ENCODE measurements at regions not wholly inside any gene's neighbourhood (a gene's known extent, or its start where the extent isn't known, plus 50 kb on each side); places are given as distances from the start of the nearest gene placed in this dataset.

DNA sequence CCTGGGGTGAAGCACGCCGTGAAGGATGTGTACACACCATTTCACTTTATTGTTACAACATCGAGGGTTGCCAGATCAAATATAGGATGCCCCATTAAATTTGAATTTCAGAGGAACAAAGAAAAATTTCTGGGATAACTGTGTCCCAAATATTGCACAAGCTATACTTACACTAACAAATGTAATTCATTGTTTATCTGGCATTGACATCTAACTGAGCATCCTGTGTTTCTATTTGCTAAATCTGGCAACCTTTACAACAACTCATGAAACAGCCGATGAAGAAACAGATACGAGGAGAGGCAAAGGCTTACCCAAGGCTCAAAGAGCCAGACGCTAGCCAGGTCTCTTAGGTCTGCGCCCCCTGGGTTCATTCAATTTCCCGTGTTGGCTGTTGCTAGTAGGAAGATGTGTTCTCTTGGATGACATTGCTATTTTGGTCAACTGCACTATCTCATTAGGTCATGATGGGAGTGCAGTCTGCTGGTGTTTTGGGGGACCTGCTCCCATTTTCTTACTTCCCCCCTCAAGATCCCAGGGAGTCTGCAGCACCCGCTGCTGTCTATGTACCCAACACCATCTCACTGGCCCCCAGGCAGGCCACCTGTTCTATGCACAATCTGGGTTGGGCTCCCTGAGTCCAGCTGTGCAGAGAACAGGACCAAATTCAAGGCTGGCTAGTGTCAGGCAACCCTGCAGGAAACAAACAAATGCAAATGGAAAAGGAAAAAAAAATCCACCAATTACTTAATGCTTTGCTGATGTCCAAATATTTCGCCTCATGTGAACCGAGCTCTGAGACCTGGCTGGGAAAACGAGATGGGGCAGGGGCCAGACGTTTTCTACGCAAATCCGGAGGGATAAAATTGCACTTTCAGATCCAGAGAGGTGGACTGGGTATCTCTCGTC lies 560.9 kb downstream of the MIAT start:
- no peak overlapping the region for H3K4me3 ChIP-seq (ENCODE audit: low read length)
- DNase-seq (ENCODE audit: low read depth), result no peak
- TF ChIP-seq, protein P1, sequence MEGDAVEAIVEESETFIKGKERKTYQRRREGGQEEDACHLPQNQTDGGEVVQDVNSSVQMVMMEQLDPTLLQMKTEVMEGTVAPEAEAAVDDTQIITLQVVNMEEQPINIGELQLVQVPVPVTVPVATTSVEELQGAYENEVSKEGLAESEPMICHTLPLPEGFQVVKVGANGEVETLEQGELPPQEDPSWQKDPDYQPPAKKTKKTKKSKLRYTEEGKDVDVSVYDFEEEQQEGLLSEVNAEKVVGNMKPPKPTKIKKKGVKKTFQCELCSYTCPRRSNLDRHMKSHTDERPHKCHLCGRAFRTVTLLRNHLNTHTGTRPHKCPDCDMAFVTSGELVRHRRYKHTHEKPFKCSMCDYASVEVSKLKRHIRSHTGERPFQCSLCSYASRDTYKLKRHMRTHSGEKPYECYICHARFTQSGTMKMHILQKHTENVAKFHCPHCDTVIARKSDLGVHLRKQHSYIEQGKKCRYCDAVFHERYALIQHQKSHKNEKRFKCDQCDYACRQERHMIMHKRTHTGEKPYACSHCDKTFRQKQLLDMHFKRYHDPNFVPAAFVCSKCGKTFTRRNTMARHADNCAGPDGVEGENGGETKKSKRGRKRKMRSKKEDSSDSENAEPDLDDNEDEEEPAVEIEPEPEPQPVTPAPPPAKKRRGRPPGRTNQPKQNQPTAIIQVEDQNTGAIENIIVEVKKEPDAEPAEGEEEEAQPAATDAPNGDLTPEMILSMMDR (conservative IDR thresholded peaks at IDR 0.05; ENCODE audit: low read depth, low read length), result no peak

DNA sequence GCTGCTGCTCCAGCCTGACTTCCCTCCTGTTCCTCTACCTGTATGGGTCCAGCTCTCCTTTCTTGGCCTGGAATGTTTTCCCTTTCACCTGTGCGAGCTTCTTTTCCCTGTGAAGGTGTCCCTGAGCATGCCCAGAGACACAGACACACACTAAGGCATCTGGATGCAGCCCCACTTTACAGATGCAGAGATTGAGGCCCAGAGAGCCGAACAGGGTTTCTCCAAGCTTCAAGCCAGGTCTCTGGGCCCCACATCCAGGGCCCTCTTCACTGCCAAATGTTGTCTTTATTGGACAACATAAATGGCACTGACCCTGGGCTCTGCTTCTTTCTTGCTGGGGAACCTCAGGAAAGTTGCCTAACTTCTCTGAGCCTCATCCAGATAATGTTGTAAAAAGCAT lies 561.6 kb downstream of the MIAT start:
- no peak for DNase-seq (ENCODE audit: low read depth)
- TF ChIP-seq, protein P1 (conservative IDR thresholded peaks at IDR 0.05; ENCODE audit: low read depth, low read length), result no peak
- no peak overlapping the region for H3K4me3 ChIP-seq (ENCODE audit: low read length)

DNA sequence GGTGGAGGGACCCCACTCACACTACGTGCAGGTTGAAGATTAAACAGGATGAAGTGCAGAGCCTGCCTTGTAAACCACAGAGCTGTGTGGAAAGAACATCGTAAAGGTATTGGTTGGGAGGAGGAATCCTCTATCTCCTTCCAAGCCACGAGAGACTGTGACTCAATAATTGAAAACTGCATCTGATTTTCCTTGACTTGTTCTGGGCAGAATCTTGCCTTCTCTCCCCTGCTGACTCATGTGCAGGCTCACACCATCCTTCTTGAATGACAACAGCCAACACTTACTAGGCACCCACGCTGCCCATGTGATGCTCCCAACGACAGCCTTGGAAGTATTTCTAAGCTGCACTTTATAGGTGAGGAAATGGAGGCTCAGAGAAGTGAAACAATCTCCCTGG lies 563.0 kb downstream of the MIAT start:
- H3K4me3 ChIP-seq (ENCODE audit: low read length), result no peak overlapping the region
- TF ChIP-seq, protein P1 (conservative IDR thresholded peaks at IDR 0.05; ENCODE audit: low read depth, low read length), result no peak
- no peak for DNase-seq (ENCODE audit: low read depth)

DNA sequence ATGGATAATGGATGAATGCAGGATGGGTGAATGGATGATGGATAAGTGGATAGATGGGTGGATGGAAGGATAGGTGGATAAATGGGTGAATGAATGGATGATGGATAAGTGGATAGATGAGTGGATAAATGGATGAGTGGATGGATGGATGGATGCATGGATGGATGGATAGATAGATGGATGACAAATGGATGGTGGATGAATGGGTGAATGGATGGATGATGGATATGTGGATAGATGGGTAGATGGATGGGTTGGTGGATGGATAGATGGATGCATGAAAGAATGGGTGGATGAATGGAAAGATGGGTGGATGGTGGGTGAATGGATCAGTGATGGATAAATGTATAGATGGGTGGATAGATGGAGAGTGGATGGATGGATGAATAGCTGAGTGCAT lies 564.8 kb downstream of the MIAT start:
- no peak overlapping the region for H3K4me3 ChIP-seq (ENCODE audit: low read length)
- DNase-seq (ENCODE audit: low read depth), result no peak
- TF ChIP-seq, protein P1 (conservative IDR thresholded peaks at IDR 0.05; ENCODE audit: low read depth, low read length), result no peak

DNA sequence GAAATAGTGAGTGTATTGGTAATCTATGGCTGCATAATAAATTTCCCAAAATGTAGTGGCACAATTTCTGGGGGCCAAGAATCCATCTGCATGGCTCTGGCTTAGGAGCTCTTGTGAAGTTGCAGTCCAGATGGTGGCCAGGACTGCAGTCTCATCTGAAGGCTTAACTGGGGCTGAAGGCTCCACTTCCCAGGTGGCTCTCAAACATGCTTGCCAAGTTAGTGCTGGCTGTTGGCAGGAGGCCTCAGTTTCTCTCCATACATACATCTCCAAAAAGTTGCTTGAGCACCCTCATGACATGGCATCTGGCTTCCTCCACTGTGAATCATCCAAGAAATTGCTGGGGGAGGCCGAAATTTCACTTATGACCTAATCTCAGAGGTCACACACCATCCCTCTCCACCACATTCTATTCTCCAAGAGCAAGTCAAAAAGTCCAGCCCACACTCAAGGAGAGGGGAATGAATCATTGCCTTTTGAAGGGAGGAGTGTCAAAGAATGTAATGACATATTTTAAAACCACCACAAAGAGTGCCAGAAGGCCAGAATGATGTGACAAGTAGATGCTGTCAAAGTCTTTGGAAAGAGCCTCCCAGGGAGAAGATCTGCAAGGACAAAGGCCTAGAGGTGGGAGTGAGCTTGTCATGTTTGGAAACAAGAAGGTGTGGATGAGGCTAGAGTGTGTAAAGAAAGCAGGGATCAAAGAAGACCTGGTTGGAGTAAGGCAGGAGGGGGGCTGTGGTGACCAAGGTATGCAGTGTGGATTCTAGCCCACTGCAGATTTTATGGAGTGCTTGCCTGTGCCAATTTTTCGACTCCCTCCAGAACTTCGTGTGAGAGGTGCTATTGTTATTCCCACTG lies 566.2 kb downstream of the MIAT start:
- TF ChIP-seq, protein P1 (conservative IDR thresholded peaks at IDR 0.05; ENCODE audit: low read depth, low read length), result no peak
- DNase-seq (ENCODE audit: low read depth), result no peak
- no peak overlapping the region for H3K4me3 ChIP-seq (ENCODE audit: low read length)

DNA sequence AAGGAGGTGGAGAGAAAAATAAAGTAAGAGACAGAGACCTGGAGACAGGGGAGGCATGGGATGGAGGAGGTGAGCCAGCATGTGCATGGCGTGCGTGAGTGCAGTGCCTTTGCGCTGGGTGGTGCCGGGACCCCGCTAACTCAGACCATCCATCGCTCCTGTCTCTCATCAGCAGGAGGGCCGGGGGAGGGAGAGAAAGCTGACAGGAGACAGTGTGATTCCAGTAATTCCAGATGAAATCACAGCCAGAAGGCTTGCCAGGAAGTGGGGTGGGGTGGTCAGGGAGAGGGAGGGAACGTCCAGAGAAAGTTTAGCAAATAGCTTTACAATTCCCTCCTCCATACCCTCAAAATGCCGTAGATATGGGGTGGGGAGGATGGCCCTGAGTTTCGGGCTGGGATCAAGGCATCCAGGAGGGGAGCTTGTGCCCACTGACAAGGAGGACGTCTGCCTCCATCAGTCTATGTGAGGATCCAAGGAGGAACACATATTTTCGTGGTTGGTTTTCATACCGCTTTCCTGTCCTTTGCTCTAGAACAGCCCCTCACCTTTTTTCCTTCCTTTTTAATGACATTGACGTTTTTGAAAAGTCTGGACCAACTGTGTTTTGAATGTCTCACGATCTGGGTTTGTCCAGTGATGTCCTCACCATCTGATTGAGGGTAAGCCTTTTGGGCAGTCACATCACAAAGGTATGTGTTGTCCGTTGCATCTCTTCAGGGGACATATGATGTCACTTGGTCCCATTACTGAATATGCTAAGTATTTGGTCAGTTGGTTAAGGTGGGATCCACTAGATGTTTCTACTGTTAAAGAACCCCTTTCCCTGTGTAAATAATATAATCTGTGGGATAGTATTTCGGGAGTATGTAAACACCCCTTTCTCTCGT lies 567.3 kb downstream of the MIAT start:
- no peak overlapping the region for H3K4me3 ChIP-seq (ENCODE audit: low read length)
- TF ChIP-seq, protein P1 (conservative IDR thresholded peaks at IDR 0.05; ENCODE audit: low read depth, low read length), result no peak
- no peak for DNase-seq (ENCODE audit: low read depth)
